Natural killer cell (primary cell): ENCODE measurements at regions not wholly inside any gene's neighbourhood (a gene's known extent, or its start where the extent isn't known, plus 50 kb on each side); places are given as distances from the start of the nearest gene placed in this dataset.
"Not testable (repeated sequence)": the region's sequence is repeated elsewhere in the genome, so short reads cannot be mapped to it uniquely, and the experiment has no call there.

Experiments
- ATAC-seq, 3 donors: fragments of 150-1000 bp in 2 of 3; fragments of 200-7000 bp in 1 of 3; cut with Tn5 transposase; 1 replicate in 1 of 3; 2 replicates in 2 of 3; pipeline ENCODE4 v1.10.0; 2021; ENCODE audit warnings: mild to moderate bottlenecking in 2 of 3, moderate library complexity in 2 of 3
- DNase-seq, 2 donors: peaks; one replicate each; pipeline versions ENCODE4 v3.0.0 to v3.0.0-alpha.2; 2013 to 2021; ENCODE audit warnings: mixed read lengths in 1 of 2
- H3K27ac ChIP-seq: one replicate; pipeline ENCODE4 v1.5.1; 2013; ENCODE audit warnings: mild to moderate bottlenecking, low read length
- H3K27me3 ChIP-seq: one replicate; pipeline ENCODE4 v1.6.1; 2013; ENCODE audit warnings: low read length; ENCODE audit not compliant: control insufficient read depth, insufficient read depth
- H3K36me3 ChIP-seq: one replicate; pipeline ENCODE4 v1.6.1; 2013; ENCODE audit warnings: low read length; ENCODE audit not compliant: control insufficient read depth, insufficient read depth
- H3K4me1 ChIP-seq: one replicate; pipeline ENCODE4 v1.6.1; 2013; ENCODE audit warnings: low read length; ENCODE audit not compliant: control insufficient read depth, insufficient read depth
- H3K4me3 ChIP-seq: one replicate; pipeline ENCODE4 v1.5.1; 2013; ENCODE audit warnings: low read length
- H3K9me3 ChIP-seq: one replicate; pipeline ENCODE4 v1.6.1; 2013; ENCODE audit warnings: low read length; ENCODE audit not compliant: control insufficient read depth, insufficient read depth
- H3K27ac Mint-ChIP-seq, 2 donors: one replicate each; pipeline ENCODE4 v1.8.0; 2022; ENCODE audit warnings: mild to moderate bottlenecking in 2 of 2, mixed read lengths in 2 of 2, moderate library complexity in 1 of 2
- H3K27me3 Mint-ChIP-seq, 2 donors: one replicate each; pipeline ENCODE4 v1.8.0; 2022; ENCODE audit warnings: low read depth in 2 of 2, mixed read lengths in 2 of 2
- H3K36me3 Mint-ChIP-seq: one replicate; pipeline ENCODE4 v1.8.0; 2022; ENCODE audit warnings: mixed read lengths
- H3K4me1 Mint-ChIP-seq, 2 donors: one replicate each; pipeline ENCODE4 v1.8.0; 2022; ENCODE audit warnings: mixed read lengths in 2 of 2
- H3K4me3 Mint-ChIP-seq: one replicate; pipeline ENCODE4 v1.8.0; 2022; ENCODE audit warnings: mild to moderate bottlenecking, moderate library complexity, mixed read lengths
- H3K9me3 Mint-ChIP-seq, 2 donors: one replicate each; pipeline ENCODE4 v1.8.0; 2022; ENCODE audit warnings: mixed read lengths in 2 of 2
- WGBS: methylation state at CpG from one replicate; pipeline ENCODE4 v1.1.7; 2013; ENCODE audit warnings: missing lambda C conversion rate; ENCODE audit not compliant: insufficient coverage; 5-methylcytosine and 5-hydroxymethylcytosine counted together
- intact Hi-C: fragments of 100-400 bp; cut with micrococcal nuclease; formaldehyde crosslinking; loops from one replicate; pipeline ENCODE4 v1.14.2; 2022
- TF ChIP-seq, protein P1 (sequence below): fragments of 200-600 bp; IDR thresholded peaks from one replicate; pipeline ENCODE4 v1.8.0; 2022; ENCODE audit warnings: antibody characterized with exemption

DNA sequence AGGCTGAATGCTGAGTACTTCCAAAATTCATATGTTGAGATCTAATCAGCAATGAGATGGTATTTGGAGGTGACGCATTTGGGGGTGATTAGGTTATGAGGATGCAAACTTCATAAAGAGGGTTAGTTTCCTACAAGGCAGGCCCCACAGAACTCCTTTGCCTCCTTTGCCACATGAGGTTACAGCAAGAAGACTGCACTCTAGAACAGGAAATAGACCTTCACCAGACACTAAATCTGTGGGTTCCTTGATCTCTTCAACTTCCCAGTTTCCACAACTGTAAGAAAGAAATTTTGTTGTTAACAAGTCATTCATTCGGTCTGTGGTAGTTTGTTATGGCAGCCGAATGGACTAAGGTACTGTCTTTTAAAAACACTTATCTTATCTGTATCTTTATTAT is 681.9 kb upstream of the HS3ST1 start:
- no peaks in the 10 kb centered on the region for H3K36me3 ChIP-seq
- no peak for ATAC-seq
- H3K4me1 ChIP-seq = no peaks in the 10 kb centered on the region
- Mint-ChIP-seq H3K36me3 (peaks cover 23% of the 10 kb centered on the region), H3K27ac (no peak overlapping the region), H3K27me3 (no peaks in the 10 kb centered on the region), H3K4me3 (no peak overlapping the region), H3K4me1 (no peaks in the 10 kb centered on the region), H3K9me3 (peaks cover 6 to 22% of the 10 kb centered on the region in 2 donors)
- no peak for DNase-seq
- intact Hi-C loops = no loop called here
- no peak overlapping the region for H3K27ac ChIP-seq
- no peaks in the 10 kb centered on the region for H3K27me3 ChIP-seq
- H3K4me3 ChIP-seq = no peak overlapping the region
- TF ChIP-seq, protein P1, sequence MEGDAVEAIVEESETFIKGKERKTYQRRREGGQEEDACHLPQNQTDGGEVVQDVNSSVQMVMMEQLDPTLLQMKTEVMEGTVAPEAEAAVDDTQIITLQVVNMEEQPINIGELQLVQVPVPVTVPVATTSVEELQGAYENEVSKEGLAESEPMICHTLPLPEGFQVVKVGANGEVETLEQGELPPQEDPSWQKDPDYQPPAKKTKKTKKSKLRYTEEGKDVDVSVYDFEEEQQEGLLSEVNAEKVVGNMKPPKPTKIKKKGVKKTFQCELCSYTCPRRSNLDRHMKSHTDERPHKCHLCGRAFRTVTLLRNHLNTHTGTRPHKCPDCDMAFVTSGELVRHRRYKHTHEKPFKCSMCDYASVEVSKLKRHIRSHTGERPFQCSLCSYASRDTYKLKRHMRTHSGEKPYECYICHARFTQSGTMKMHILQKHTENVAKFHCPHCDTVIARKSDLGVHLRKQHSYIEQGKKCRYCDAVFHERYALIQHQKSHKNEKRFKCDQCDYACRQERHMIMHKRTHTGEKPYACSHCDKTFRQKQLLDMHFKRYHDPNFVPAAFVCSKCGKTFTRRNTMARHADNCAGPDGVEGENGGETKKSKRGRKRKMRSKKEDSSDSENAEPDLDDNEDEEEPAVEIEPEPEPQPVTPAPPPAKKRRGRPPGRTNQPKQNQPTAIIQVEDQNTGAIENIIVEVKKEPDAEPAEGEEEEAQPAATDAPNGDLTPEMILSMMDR = no peak
- H3K9me3 ChIP-seq = no peaks in the 10 kb centered on the region
- 100% methylated on average over 1 of the region's 3 CpGs for WGBS

DNA sequence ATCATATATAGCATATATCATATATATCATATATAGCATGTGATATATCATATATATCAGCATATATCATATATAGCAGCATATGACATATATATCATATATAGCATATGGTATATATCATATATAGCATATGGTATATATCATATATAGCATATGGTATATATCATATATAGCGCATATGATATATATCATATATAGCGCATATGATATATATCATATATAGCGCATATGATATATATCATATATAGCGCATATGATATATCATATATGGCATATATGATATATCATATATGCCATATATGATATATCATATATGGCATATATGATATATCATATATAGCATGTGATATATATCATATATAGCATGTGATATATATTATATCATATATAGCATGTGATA is 680.4 kb upstream of the HS3ST1 start:
- H3K4me1 ChIP-seq, H3K27ac ChIP-seq, H3K4me3 Mint-ChIP-seq, intact Hi-C loops, H3K4me1 Mint-ChIP-seq, DNase-seq, H3K36me3 ChIP-seq, H3K9me3 ChIP-seq, H3K27me3 ChIP-seq, H3K27ac Mint-ChIP-seq, H3K27me3 Mint-ChIP-seq, H3K4me3 ChIP-seq, ATAC-seq: not testable (repeated sequence)
- WGBS = no CpG with 5 or more reads among the region's 4 CpGs
- peaks cover 5 to 15% of the 10 kb centered on the region in 2 donors for H3K9me3 Mint-ChIP-seq
- peaks cover 13% of the 10 kb centered on the region for H3K36me3 Mint-ChIP-seq

DNA sequence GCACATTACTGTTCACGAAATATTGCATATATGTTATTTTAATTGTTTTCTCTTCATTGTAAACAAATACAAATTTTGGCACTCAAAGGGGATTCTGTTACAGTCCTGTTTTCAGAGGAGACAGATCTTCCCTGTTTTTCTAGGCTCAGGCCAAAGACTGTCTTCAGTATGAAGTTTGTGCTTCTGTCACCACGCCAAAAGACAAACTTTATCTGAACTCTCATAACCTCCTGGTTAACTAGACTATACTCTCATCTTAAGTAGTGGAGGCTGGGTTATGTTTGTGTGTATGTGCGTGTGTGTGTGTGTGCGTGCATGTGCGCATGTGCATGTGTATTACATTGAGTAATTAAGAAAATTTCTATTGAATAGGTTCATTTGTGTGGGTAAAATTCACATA is 676.8 kb upstream of the HS3ST1 start:
- intact Hi-C loops = no loop called here
- no peak for ATAC-seq
- 82% methylated on average over 4 of the region's 5 CpGs for WGBS
- Histone ChIP-seq H3K4me3 (no peak overlapping the region), H3K9me3 (no peaks in the 10 kb centered on the region), H3K4me1 (no peaks in the 10 kb centered on the region), H3K36me3 (no peaks in the 10 kb centered on the region), H3K27me3 (no peaks in the 10 kb centered on the region), H3K27ac (no peak overlapping the region)
- Mint-ChIP-seq H3K27ac (no peak overlapping the region), H3K36me3 (no peaks in the 10 kb centered on the region), H3K27me3 (no peaks in the 10 kb centered on the region), H3K4me1 (no peaks in the 10 kb centered on the region), H3K4me3 (no peak overlapping the region), H3K9me3 (peaks cover 6% of the 10 kb centered on the region in 2 donors)
- TF ChIP-seq, protein P1 = no peak
- no peak for DNase-seq

DNA sequence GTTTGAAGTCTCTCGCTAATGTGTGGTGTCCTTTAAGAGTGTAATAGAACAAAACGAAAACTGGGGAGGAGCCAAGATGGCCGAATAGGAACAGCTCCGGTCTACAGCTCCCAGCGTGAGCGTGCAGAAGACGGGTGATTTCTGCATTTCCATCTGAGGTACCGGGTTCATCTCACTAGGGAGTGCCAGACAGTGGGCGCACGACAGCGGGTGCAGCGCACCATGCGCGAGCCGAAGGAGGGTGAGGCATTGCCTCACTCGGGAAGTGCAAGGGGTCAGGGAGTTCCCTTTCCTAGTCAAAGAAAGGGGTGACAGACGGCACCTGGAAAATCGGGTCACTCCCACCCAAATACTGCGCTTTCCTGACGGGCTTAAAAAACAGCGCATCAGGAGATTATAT is 661.2 kb upstream of the HS3ST1 start:
- H3K36me3 ChIP-seq, H3K27ac ChIP-seq, intact Hi-C loops, H3K4me3 ChIP-seq, H3K4me1 Mint-ChIP-seq, ATAC-seq, H3K9me3 ChIP-seq, H3K4me3 Mint-ChIP-seq, DNase-seq, H3K27ac Mint-ChIP-seq, H3K27me3 ChIP-seq, H3K27me3 Mint-ChIP-seq, H3K4me1 ChIP-seq: not testable (repeated sequence)
- WGBS = 96% methylated on average over 21 of the region's 21 CpGs
- Mint-ChIP-seq H3K36me3 (peaks cover 15% of the 10 kb centered on the region), H3K9me3 (peaks cover 12 to 19% of the 10 kb centered on the region in 2 donors)

DNA sequence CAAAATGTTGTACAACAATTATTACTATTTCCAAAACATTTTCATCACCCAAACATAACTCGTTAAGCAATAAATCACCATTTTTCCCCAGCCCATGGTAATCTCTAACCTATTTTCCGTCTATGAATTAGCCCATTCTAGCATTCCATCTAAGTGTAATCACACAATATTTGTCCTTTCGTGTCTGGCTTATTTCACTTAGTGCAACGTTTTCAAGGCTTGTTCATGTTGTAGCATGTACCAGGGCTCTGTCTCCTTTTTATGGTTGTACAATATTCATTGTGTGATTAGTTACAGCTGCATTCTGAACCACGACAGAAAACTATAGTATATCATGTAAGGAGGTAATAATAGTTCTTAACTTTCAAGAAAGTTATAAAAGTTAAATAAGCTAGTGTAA is 656.0 kb upstream of the HS3ST1 start:
- no peaks in the 10 kb centered on the region for H3K36me3 ChIP-seq
- H3K4me1 ChIP-seq = no peaks in the 10 kb centered on the region
- intact Hi-C loops = no loop called here
- no peak overlapping the region for H3K4me3 ChIP-seq
- no peak overlapping the region for H3K27ac ChIP-seq
- Mint-ChIP-seq H3K4me1 (no peaks in the 10 kb centered on the region), H3K27me3 (no peaks in the 10 kb centered on the region), H3K27ac (no peak overlapping the region), H3K36me3 (no peaks in the 10 kb centered on the region), H3K4me3 (no peak overlapping the region), H3K9me3 (peaks cover 12 to 19% of the 10 kb centered on the region in 2 donors)
- H3K27me3 ChIP-seq = no peaks in the 10 kb centered on the region
- ATAC-seq = no peak
- no peak for DNase-seq
- TF ChIP-seq, protein P1 = no peak
- WGBS = 63% methylated on average over 3 of the region's 5 CpGs
- no peaks in the 10 kb centered on the region for H3K9me3 ChIP-seq
